ENCODE measurements at regions not wholly inside any gene's neighbourhood (a gene's known extent, or its start where the extent isn't known, plus 50 kb on each side); places are given as distances from the start of the nearest gene placed in this dataset.

GRCh38 chr21:24861471-24861870 is 745.8 kb downstream of the MRPL39 start:
- WGBS, 2 donors = 24 to 28% methylated on average over 1 of the region's 1 CpG

GRCh38 chr21:24856326-24856725 is 751.0 kb downstream of the MRPL39 start:
- 38 to 87% methylated on average over 1 of the region's 1 CpG for WGBS, 2 donors
- no peak for DNase-seq (ENCODE audit: low spot score in 2 of 2)
- H3K4me3 ChIP-seq (ENCODE audit: low read depth, poor library complexity, severe bottlenecking) = no peak overlapping the region
- intact Hi-C loops (cut with DNase I; ENCODE audit: low total_unique reads) = no loop called here
- no peak for TF ChIP-seq CTCF (IDR thresholded peaks at IDR 0.05)
- TF ChIP-seq POLR2A (IDR thresholded peaks at IDR 0.05) = no peak

More at GRCh38 chr21:24861471-24861870, 745.8 kb downstream of the MRPL39 start:
- H3K4me3 ChIP-seq (ENCODE audit: low read depth, poor library complexity, severe bottlenecking) = no peak overlapping the region
- TF ChIP-seq CTCF (IDR thresholded peaks at IDR 0.05) = no peak
- TF ChIP-seq POLR2A (IDR thresholded peaks at IDR 0.05) = no peak
- intact Hi-C loops (cut with DNase I; ENCODE audit: low total_unique reads) = no loop called here
- no peak for DNase-seq (ENCODE audit: low spot score in 2 of 2)

GRCh38 chr21:24852610-24853195 is 754.6 kb downstream of the MRPL39 start:
- intact Hi-C loops (cut with DNase I; ENCODE audit: low total_unique reads) = no loop called here
- DNase-seq (ENCODE audit: low spot score in 2 of 2) = no peak
- H3K4me3 ChIP-seq (ENCODE audit: low read depth, poor library complexity, severe bottlenecking) = no peak overlapping the region
- 72 to 89% methylated on average over 1 of the region's 1 CpG for WGBS, 2 donors
- TF ChIP-seq CTCF (IDR thresholded peaks at IDR 0.05) (no peak), POLR2A (IDR thresholded peaks at IDR 0.05) (no peak)

- TF ChIP-seq CTCF (IDR thresholded peaks at IDR 0.05) (no peak), POLR2A (IDR thresholded peaks at IDR 0.05) (no peak)
- intact Hi-C loops (cut with DNase I; ENCODE audit: low total_unique reads) = no loop called here
Observed at GRCh38 chr21:24850121-24850520, 757.2 kb downstream of the MRPL39 start.

GRCh38 chr21:24844671-24845070 is 762.6 kb downstream of the MRPL39 start:
- WGBS, 2 donors = 27 to 30% methylated on average over 5 of the region's 5 CpGs
- DNase-seq (ENCODE audit: low spot score in 2 of 2) = no peak
- no peak for TF ChIP-seq CTCF (IDR thresholded peaks at IDR 0.05)
- TF ChIP-seq POLR2A (IDR thresholded peaks at IDR 0.05) = no peak
- H3K4me3 ChIP-seq (ENCODE audit: low read depth, poor library complexity, severe bottlenecking) = no peak overlapping the region
- intact Hi-C loops (cut with DNase I; ENCODE audit: low total_unique reads) = no loop called here

More at GRCh38 chr21:24850121-24850520, 757.2 kb downstream of the MRPL39 start:
- WGBS, 2 donors = 53 to 67% methylated on average over 1 of the region's 1 CpG
- DNase-seq (ENCODE audit: low spot score in 2 of 2) = no peak
- H3K4me3 ChIP-seq (ENCODE audit: low read depth, poor library complexity, severe bottlenecking) = no peak overlapping the region

- 92 to 93% methylated on average over 19 to 29 of the region's 30 CpGs for WGBS, 2 donors
- intact Hi-C loops (cut with DNase I; ENCODE audit: low total_unique reads) = no loop called here
Observed at GRCh38 chr21:24840287-24840686, 767.0 kb downstream of the MRPL39 start.

More at GRCh38 chr21:24840287-24840686, 767.0 kb downstream of the MRPL39 start:
- no peak overlapping the region for H3K4me3 ChIP-seq (ENCODE audit: low read depth, poor library complexity, severe bottlenecking)
- TF ChIP-seq POLR2A (IDR thresholded peaks at IDR 0.05) = no peak
- no peak for TF ChIP-seq CTCF (IDR thresholded peaks at IDR 0.05)
- no peak for DNase-seq (ENCODE audit: low spot score in 2 of 2)

Measured in lower leg skin (tissue), 4 donors.